HG03432 (cell line): ENCODE measurements at regions not wholly inside any gene's neighbourhood (a gene's known extent, or its start where the extent isn't known, plus 50 kb on each side); places are given as distances from the start of the nearest gene placed in this dataset.

Experiments
- ATAC-seq: cut with Tn5 transposase; IDR thresholded peaks from one replicate; pipeline ENCODE4 v1.9.1; 2021; ENCODE audit warnings: mild to moderate bottlenecking, moderate library complexity; ENCODE audit not compliant: unreplicated experiment

DNA sequence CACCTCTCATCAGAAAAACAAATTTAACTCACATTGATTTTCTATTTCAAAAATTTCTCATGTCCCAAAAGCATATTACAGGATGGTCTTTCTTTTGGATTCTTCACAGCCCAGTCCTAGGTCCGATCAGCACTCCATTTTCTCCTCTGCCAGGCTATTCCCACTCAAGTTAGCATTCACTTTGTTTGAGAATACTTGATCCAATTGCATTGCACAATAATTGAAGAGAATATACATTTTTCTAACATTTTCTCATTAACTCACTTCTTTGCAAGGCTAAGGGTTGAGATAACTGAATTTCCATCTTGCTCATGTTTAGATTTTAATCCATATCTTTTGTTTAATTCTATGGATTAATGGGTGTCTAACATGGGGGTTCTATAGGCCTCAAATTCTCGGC lies 716.1 kb downstream of the QKI start:
- no peak for ATAC-seq

DNA sequence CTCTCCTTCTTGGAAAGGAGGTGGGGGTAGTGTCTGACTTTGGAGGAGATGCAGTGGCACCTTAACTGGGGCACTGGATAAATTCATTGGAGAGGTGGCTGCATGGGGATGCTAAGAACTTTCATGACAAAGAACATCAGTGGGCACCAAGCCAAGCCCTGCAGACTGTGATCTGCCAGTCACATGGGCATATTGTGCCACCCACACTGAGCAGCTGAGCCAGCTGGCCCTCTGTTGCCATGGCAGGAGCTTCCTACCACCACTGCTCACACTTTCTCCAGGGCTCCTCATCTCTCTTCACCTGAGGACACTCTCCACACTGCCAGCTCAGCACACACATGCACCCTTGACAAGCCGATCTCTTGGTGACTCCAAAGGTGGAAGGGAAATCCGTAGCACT lies 715.6 kb downstream of the QKI start:
- no peak for ATAC-seq

DNA sequence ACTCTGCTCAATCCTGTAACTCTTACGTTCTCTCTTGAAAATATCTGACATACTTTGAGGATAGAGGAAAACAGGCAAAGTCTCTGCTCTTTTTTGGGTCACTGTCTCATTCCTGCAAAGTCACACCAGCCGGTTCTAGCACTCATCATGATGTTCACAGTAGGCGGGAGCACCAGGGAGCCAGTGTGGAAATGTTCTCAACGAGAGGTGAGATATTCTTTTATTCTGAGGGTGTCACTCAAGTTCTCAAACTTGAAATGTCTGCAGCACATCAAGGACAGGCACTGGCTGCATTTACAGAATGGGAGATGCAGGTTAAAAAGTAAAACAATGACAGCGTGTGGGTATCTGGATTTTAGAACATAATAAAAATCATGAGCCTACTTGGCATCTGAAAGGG lies 714.7 kb downstream of the QKI start:
- ATAC-seq: no peak

DNA sequence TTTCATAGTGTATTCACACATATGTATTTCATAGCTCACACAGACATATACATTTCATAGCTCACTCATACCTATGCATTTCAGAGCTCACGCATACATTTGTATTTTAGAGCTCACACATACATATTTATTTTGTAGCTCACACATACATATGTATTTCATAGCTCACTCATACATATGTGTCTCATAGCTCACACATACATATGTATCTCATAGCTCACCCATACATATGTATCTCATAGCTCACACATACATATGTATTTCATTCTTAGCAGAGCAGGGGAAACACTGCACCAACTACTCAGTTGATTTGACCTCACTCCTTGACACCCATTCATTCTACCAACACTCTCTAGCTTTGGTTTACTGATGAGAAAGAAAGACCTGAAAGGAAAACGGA lies 713.6 kb downstream of the QKI start:
- no peak for ATAC-seq

DNA sequence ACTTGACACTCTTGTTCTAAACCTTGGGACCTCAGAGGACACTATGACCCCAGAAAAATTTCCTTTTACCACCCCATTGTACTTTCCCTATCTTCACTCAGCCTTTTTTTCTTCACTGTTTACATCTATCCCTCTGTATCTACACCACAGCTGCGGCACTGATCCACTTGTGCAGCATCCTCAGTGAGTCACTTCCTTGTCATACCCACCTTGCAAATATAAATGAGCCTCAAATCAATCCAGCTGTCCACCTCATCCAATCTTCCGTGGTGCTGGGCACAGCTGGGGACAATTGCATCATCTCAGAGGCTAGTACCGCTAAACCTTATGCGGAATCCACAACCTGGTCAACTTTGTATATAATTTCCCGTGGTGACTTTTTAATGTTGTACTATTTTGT lies 710.5 kb downstream of the QKI start:
- ATAC-seq: no peak

DNA sequence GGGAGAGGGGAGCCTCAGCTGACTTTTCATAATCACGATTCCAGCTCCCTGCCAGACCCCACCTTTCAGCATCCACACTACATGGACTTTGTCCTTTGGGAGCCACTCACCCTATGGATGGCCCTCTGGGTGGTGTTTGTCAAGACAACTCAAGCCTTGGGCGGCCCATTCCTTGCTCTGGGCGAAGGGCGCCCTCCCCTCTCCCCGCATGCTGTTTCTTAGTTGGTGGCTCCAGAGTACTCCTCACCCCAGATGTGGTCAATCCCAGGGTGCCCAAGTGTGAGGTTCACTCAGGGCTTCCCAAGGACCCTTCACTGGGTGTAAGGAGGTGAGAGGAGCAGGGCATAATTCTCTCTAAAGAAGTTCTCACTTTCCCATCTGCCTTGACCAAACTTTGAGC lies 710.0 kb downstream of the QKI start:
- ATAC-seq: no peak

DNA sequence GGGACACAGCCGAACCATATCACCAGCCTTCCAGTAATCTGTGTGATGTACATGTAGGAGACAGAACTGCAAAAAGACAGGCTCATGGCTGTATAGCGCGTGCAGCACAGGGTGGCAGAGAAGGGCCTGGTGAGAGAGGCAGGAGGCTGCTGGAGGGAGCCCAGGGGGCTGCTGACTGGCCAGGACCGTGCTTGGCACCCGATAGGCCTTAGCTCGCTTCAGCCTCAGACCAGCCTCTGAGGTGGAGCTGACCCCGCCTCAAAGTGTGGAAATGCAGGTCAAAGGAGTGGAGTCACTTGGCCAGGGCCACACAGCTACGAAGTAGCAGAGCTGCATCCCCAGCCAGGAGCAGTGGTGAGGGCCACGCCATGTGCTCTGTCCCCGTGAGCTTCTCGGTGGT lies 707.6 kb downstream of the QKI start:
- ATAC-seq: peak; percentile 12

DNA sequence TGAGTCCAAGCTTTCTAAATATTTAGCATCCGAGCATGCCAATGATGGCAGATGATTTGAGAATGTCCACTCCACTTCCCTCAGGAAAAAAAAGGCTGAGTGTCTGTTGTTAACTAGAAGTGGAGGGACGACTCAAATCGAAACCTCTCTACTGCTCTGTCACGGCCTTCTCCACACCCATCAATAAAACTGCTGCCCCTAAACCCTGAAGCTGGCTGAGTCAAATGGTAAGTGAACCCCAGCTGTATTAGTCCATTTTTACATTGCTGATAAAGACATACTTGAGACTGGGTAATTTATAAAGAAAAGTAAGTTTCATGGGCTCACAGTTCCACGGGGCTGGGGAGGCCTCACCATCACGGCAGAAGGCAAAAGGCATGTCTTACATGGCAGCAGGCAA lies 707.0 kb downstream of the QKI start:
- ATAC-seq: peak; percentile 78

DNA sequence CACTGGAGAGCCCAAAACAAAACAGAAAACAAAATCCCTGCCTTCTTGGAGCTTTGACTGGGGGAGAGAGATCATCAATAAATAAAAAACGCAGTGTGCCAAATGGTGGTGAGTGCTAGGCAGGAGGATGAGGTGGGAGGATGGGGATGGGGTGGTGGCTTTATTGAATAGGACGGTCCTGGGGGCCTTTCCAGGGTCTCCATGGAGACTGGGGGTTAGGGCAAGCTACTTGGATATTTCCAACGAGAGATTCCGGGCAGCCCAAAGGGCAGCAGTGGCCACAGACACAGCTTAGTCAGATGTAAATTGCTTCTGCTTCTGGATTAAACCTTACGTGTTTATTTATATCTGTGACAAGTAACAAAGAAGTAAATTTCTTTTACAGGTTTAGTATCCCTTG lies 700.1 kb downstream of the QKI start:
- no peak for ATAC-seq

DNA sequence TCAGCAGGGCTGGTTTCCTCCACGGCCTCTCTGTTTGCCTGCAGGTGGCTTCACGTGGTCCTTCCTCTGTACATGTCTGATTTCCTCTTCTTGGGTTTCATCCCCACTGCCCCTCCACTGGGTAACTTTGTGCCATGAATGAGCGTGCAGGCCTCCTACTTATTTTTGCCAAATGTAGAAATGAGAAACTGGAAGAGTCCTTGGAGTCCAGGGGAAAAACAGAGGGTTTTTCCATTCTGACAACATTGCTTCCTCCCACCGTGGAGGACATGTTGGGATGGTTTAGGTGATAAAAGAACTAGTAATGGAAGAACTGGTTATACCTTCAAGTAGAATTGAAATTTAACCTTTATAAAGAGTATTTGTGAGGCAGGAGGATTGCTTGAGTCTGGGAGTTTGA lies 699.5 kb downstream of the QKI start:
- no peak for ATAC-seq

DNA sequence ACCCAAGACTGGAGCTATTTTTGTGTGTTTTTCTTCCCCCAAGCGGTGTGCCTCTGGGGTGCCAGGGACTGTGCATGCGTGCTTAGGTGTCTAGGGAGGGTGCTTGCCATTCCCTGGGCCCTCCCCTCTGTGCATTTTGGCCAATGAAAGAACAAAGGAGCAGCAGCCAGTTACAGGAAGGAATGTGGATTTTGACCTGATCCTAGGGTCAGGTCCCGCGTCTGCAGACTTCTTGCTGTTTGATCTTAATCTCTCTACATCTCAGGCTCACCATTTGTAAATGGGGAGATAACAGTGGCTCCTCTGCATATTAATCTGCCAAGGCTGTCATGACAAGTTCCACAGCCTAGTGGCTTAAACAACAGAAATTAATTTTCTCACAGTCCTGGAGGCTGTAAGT lies 699.1 kb downstream of the QKI start:
- ATAC-seq: no peak

DNA sequence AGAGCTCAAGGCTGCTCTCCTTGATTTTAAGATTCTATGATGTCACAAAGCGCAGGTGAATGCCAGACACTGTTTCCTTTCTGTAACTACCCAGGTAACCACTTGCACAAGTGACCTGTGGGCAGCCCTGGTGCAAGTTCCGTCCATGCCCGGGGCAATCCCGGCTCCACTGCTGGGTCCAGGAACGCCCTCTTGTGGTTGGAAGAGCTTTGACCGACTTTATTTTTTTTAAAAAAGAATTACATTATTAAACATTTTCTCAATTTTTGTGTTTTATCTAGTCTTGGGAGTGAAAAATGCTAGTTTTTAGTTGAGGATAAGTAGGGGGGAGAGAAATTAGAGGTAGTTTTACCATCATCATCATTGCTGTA lies 695.2 kb downstream of the QKI start:
- no peak for ATAC-seq

DNA sequence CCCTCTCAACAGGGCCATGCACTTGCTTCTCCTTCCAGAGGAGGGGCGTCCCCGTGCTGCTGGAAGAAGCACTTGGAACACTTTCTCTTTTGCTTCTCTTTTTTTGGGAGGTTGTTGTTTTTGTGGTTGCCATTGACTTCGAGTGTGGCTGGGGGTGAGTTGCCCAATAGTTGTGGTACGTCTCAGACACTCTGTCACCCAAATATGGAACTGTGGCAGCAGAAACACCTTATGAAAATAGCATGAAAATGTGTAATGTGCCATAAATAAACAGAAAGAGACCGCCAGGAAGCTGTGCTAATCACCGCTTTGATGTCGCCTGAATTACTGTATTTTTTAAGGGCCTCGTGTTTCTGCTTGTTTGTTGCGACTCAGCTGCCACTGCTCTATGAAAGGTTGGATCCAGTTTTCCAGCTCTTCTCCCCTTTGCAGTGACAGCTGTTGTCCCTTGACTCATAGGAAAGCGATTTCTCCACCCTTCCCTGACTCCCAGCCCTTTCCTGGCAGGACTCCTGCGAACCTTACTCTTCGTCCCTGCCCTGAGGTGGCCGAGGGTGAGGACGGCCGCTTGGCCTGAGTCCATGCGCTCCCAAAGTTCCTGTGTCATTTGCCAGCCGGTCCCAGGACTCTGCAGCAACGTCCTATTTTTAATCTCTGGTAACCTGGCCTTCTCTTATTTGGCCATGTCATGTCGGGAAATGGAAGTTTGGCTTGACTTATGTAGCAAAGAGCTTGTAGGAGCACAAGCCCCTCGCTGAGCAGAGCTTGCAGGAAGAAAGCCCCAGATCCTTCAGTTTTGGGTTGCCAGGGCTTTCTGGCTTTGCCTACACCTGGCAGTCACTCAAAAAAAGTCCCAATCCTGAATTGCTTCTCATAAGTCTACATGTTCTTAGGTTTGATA lies 694.6 kb downstream of the QKI start:
- peak; percentile 43 for ATAC-seq

DNA sequence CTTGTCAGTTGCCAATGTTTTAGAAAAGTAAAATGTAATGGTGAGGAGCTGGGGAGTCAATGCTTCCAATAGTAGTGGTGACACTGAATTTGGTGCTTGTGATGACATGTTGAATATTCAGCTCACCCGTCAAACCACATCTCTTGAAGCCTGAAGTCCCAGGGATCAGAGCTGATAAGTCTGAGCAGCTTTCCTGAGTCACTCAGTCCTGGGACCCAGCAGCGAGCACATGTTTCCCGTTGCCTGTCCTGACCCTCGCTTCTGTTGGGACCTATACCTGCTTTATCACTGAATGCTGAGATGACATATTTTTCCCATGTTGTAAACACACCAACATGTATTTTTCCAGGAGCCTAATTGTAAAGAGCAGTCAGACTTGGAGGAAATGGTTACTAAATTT lies 693.6 kb downstream of the QKI start:
- ATAC-seq: no peak

DNA sequence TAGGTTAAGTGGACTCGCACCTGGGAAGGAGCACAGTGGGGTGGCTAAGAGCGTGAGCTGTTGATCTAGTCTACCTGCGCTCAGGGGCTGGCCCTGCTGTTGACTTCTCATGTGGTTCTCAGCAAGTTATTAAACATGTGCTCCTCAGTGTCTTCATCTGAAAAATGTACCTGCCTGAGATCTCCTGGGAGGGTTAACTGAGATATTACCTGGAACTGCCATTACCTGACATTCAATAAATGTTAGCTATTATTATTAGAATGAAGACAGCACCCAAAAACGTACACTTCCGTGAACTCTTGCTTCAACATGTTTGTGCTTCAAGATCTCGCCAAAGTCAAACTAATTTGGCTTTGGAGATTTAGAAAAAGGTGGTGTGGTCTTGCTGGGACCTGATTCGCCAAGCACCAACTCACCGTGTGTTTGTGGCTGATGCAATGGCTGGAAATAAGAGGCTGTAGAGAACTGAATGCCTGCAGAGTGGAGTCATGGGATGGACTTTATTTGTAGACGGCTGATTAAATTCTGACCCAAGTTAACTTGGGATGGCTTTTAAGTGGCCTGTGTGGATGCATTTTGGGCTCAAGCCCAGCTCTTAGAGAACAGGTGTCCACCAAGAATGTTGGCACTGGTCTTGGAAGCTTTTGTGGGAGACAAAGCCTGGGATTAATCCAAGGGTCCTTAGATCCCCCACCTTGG lies 692.9 kb downstream of the QKI start:
- ATAC-seq: no peak

DNA sequence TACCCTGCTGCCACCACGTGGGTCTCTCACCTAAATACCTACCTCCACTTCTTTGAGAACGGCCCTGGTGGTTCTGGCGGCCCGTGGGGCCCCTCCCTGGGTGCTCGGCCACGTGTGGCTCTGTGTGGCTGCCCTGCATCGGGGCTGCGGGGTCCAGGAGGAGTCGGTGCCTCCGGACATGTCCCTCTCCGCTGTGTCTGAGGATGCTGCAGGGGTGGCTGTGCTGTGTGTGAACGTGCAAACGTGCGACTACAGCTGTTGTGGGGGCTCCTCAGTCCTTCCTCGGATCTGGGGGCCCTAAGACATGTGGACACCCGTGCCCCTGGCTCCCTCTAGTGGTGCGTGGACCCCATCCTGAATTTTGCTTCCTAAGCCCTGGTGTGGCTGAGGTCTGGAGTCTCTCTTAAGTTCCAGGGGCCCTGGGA lies 691.8 kb downstream of the QKI start:
- no peak for ATAC-seq

DNA sequence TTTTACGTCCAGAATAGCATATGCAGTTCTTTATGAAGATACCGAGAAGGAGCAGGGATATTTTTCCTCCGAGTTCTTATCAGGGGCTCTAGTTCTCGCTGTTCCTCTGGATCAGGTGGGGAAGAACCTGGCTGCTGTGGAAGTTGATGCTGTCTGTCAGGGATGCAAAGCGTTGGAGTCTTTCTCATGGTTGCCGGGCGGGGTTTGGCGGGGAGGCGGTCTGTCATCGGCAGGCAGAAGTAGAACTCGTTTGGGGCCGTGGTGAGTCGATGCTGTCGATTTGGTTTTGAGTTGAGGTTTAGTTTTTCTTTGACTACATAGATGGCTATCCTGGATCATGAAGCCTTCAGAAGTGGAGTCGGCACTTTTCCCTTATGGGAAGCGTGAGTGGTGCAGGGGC lies 691.2 kb downstream of the QKI start:
- ATAC-seq: no peak

DNA sequence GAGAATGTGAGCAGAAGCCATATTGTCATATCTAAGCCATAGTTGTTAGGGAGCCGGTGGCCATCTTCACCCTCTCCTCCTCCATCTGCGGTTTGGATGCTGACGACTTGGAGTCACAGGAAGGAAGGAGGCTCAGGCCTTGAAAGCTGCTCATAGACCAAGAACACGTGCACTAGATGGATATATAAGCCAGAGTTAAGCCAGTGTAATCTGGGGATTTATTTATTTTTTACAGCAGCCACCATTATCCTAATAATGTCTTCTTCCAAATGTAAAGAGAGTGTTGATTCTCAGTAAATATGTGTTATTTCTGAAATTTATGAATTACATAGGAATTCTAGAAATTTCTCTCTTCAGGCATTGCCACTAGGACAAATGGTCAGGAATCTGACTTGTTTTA lies 689.9 kb downstream of the QKI start:
- no peak for ATAC-seq

DNA sequence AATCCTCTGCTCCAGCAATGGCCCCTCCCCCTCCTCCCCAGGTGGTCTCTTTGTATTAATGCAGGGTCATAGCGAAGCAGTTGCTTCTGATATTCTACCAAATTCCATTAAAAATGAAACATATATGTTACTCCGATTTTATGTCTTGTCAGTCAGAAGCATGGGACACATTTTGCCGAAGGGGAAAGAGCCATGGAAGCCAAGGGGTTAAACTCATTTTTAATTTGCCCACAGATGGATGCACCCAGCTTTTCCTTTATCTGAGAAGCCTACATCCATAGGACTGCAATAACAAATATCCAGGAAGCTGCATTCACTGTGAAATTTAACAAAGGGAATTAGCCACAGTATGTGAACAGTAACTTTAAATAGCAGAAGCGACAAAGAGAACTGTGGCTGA lies 688.2 kb downstream of the QKI start:
- no peak for ATAC-seq

DNA sequence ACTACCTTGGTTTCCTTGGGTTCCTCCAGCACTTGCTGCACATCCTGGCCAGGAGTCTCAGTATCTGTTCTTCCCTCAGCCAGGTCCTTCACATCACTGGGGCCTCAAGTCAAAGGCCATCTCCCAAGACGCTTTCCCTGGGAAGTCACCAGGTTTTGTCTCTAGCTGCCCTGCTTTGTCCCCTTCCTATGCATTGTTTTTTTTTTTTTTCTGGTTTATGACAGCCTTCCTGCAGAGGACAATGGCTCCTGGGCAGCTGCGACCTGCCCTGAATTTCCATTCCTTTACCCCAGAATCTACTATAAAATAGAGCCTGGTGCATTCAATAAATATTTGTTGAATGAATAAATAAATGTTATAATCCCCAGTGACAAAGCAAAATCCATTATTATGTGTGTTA lies 687.3 kb downstream of the QKI start:
- no peak for ATAC-seq

DNA sequence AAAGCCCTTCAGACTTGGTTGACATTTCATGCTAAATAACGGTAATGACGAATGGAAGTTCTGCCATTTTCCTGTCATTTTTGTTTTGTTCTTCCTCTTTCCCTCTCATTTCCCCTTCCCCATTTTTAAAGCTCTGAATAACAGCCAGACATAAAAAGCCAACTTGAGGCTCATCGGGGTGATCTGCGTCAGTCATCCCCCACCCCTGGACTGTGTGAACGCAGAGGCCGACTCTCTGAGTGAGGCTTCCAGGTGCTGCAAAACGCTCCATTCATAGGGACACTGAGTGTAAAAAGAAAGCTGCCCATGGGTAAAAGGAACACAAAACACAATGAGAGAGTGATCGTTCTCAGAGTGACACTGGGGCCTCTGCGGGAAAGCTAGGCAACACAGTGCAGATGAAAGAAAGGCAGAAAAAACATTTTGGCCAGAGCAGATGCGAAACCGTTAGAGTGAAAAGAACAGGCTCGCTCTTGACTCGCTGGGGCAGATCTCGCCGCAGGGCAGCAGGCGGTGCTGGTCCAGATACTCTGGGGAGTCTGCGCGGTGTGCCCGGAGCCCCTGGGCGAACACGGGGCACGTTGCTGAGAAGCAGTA lies 684.8 kb downstream of the QKI start:
- ATAC-seq: no peak

DNA sequence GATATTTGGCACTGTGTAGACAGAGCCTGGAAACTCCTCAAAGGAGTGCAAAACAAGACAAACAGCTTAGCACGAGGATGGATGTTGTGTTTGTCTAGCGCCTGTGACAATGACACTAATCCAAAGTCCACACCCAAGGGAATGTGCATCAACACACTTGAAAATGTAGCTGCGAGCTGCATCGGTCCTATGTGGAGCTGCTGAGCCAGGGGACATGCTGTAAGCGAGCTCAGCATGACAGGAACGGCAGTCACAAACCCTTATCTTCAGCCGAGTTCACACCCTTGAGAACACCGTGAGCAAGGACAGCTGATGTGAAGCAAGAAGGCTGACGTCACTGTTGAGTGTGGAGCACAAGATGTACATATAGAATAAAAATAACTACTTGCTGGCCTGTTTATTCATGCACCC lies 684.3 kb downstream of the QKI start:
- ATAC-seq: no peak
